Nephron progenitor cell (in vitro differentiated cells): ENCODE measurements at regions not wholly inside any gene's neighbourhood (a gene's known extent, or its start where the extent isn't known, plus 50 kb on each side); places are given as distances from the start of the nearest gene placed in this dataset.

Experiments used
- DNase-seq: peaks from one replicate; pipeline ENCODE4 v3.0.0; 2021
- H3K27ac Mint-ChIP-seq: 2 replicates; pipeline ENCODE4 v1.8.0; 2021; ENCODE audit warnings: mild to moderate bottlenecking, moderate library complexity, mixed read lengths
- H3K27me3 Mint-ChIP-seq: 2 replicates; pipeline ENCODE4 v1.8.0; 2021; ENCODE audit warnings: mild to moderate bottlenecking, low read depth, mixed read lengths; ENCODE audit not compliant: poor library complexity
- H3K36me3 Mint-ChIP-seq: 2 replicates; pipeline ENCODE4 v1.8.0; 2021; ENCODE audit warnings: low read depth, mixed read lengths
- H3K4me1 Mint-ChIP-seq: 2 replicates; pipeline ENCODE4 v1.8.0; 2021; ENCODE audit warnings: mixed read lengths
- H3K4me3 Mint-ChIP-seq: 2 replicates; pipeline ENCODE4 v1.8.0; 2021; ENCODE audit warnings: mild to moderate bottlenecking, moderate library complexity, mixed read lengths
- H3K9me3 Mint-ChIP-seq: 2 replicates; pipeline ENCODE4 v1.8.0; 2021; ENCODE audit warnings: mild to moderate bottlenecking, moderate library complexity, mixed read lengths
- TF ChIP-seq, protein P1 (sequence below): fragments of 200-600 bp; sonication (generic); IDR thresholded peaks from 2 replicates; pipeline ENCODE4 v1.5.0; 2021; ENCODE audit warnings: antibody characterized with exemption

GRCh38 chr14:37939442-37940028 is 268.2 kb upstream of the SSTR1 start:
- no peak overlapping the region for H3K27ac Mint-ChIP-seq
- no peak for DNase-seq
- H3K4me1 Mint-ChIP-seq: no peaks in the 10 kb centered on the region

DNA sequence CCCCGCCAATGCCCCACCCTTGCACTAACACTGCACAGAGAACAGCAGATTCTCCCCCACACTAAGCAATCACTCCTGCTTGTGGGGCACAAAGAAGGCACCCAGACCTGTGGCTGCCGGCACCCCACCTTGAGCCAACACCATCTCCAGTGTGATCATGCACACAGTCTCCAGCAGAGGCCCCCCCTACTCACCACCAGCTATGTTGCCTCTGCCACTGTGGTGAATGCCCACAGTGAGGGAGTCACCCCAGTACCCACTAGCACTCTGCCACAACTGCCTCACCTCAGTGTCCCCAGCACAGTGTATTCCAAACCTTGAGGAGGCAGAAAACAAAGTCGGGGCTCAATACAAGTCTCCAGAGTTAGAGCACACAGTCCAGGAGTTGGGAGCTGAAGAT is 261.7 kb upstream of the SSTR1 start:
- TF ChIP-seq, protein P1, sequence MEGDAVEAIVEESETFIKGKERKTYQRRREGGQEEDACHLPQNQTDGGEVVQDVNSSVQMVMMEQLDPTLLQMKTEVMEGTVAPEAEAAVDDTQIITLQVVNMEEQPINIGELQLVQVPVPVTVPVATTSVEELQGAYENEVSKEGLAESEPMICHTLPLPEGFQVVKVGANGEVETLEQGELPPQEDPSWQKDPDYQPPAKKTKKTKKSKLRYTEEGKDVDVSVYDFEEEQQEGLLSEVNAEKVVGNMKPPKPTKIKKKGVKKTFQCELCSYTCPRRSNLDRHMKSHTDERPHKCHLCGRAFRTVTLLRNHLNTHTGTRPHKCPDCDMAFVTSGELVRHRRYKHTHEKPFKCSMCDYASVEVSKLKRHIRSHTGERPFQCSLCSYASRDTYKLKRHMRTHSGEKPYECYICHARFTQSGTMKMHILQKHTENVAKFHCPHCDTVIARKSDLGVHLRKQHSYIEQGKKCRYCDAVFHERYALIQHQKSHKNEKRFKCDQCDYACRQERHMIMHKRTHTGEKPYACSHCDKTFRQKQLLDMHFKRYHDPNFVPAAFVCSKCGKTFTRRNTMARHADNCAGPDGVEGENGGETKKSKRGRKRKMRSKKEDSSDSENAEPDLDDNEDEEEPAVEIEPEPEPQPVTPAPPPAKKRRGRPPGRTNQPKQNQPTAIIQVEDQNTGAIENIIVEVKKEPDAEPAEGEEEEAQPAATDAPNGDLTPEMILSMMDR: no peak
- Mint-ChIP-seq H3K27ac (no peak overlapping the region), H3K27me3 (peaks cover 13% of the 10 kb centered on the region), H3K36me3 (no peaks in the 10 kb centered on the region), H3K4me3 (no peak overlapping the region), H3K9me3 (peaks cover 53% of the 10 kb centered on the region), H3K4me1 (no peaks in the 10 kb centered on the region)
- no peak for DNase-seq

More at GRCh38 chr14:37939442-37940028, 268.2 kb upstream of the SSTR1 start:
- TF ChIP-seq, protein P1: no peak
- Mint-ChIP-seq H3K9me3 (peaks cover 4% of the 10 kb centered on the region), H3K27me3 (no peaks in the 10 kb centered on the region), H3K36me3 (no peaks in the 10 kb centered on the region), H3K4me3 (no peak overlapping the region)

GRCh38 chr14:37946819-37947218 is 260.9 kb upstream of the SSTR1 start:
- H3K36me3 Mint-ChIP-seq: no peaks in the 10 kb centered on the region
- H3K27me3 Mint-ChIP-seq: peaks cover 13% of the 10 kb centered on the region
- H3K9me3 Mint-ChIP-seq: peaks cover 54% of the 10 kb centered on the region
- H3K4me3 Mint-ChIP-seq: no peak overlapping the region
- H3K27ac Mint-ChIP-seq: no peak overlapping the region
- no peak for DNase-seq
- no peaks in the 10 kb centered on the region for H3K4me1 Mint-ChIP-seq
- TF ChIP-seq, protein P1: no peak

DNA sequence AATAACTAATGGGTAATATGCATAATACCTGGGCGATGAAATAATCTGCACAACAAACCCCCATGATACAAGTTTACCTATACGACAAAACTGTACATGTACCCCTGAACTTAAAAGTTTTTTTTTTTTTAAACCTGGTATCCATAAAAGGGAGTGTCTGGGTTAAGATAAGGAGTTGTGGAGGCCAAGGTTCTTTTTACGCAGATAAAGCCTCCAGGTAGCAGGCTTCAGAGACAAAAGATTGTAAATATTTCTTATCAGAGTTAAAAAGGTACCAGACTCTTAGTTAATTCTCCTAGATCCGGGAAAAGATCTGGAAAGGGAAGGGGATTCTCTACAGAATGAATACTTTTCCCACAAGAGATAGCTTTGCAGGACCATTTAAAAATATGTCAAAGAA is 259.4 kb upstream of the SSTR1 start:
- H3K4me3 Mint-ChIP-seq: no peak overlapping the region
- peaks cover 13% of the 10 kb centered on the region for H3K27me3 Mint-ChIP-seq
- H3K9me3 Mint-ChIP-seq: peaks cover 63% of the 10 kb centered on the region
- no peak overlapping the region for H3K27ac Mint-ChIP-seq
- DNase-seq: no peak
- TF ChIP-seq, protein P1: no peak
- H3K4me1 Mint-ChIP-seq: no peaks in the 10 kb centered on the region
- H3K36me3 Mint-ChIP-seq: no peaks in the 10 kb centered on the region

DNA sequence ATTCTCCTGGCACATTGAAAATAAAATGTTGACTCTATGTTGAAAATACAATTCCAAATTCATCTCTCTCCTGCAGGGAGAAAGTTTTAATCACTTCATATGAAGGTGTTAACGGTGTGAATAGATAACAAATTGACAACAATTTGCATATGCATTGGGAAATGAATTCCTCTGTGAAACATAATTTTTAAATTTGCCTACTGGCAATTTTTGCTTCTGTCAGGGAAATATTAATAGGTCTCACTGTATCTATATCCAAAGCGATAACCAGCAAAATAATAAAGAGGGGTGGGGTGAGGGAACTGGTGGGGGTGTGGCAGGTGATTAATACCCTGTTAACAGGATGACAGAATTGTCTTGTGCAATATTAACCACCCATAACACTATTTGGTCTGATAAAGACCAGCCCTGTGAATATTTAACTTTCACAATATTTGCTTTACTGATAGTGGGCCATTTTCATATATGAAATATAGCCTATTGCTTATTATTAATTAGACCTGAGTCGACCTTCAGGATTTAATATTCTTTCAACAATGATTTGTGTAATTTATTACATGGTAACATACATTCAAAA is 239.0 kb upstream of the SSTR1 start:
- Mint-ChIP-seq H3K9me3 (peaks cover 7% of the 10 kb centered on the region), H3K36me3 (no peaks in the 10 kb centered on the region), H3K27me3 (no peaks in the 10 kb centered on the region), H3K4me1 (peaks cover 5% of the 10 kb centered on the region), H3K4me3 (no peak overlapping the region), H3K27ac (no peak overlapping the region)
- TF ChIP-seq, protein P1: no peak
- no peak for DNase-seq

DNA sequence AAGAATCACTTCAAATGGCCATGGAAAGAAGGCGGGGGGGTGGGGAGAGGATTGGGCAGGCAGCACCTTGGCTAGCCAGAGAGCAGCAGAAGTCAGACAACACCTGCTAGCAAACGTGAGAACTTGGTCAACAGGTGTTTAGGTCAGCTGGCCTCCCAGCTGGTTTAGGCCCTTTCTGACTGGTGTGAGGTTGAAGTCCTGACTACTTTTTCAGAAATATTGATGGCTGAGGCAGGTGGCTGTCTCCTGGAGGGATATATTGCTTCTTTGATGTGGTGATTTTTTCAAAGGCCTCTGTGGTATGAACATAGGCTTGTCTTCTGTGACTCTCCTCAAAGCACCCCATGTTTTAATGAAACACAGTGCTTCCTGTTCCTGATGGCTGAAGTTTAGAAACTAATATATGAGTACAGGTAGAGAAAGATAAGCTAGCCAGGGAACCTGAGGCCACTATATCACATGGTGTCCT is 238.2 kb upstream of the SSTR1 start:
- H3K9me3 Mint-ChIP-seq: peaks cover 5% of the 10 kb centered on the region
- H3K36me3 Mint-ChIP-seq: no peaks in the 10 kb centered on the region
- no peak for DNase-seq
- H3K27me3 Mint-ChIP-seq: no peaks in the 10 kb centered on the region
- H3K4me1 Mint-ChIP-seq: peaks cover 5% of the 10 kb centered on the region
- no peak overlapping the region for H3K27ac Mint-ChIP-seq
- H3K4me3 Mint-ChIP-seq: no peak overlapping the region
- TF ChIP-seq, protein P1: no peak
